DOHH2 (cell line): ENCODE measurements at regions not wholly inside any gene's neighbourhood (a gene's known extent, or its start where the extent isn't known, plus 50 kb on each side); places are given as distances from the start of the nearest gene placed in this dataset.

Experiments used
- H3F3A ChIP-seq: fragments of 200-600 bp; sonication (generic), shearing (Covaris generic); 2 replicates; pipeline ENCODE4 v1.6.0; 2016; ENCODE audit warnings: antibody characterized with exemption, mild to moderate bottlenecking; ENCODE audit not compliant: control insufficient read depth, insufficient read depth
- H3K27ac ChIP-seq: fragments of 200-600 bp; sonication (generic); 2 replicates; pipeline ENCODE4 v1.5.1; 2014; ENCODE audit warnings: low read depth, mild to moderate bottlenecking, low read length, moderate library complexity
- H3K27me3 ChIP-seq: fragments of 200-600 bp; sonication (generic); 2 replicates; pipeline ENCODE4 v1.6.1; 2014; ENCODE audit warnings: mild to moderate bottlenecking, low read length, mixed read lengths; ENCODE audit not compliant: control insufficient read depth
- H3K36me3 ChIP-seq: fragments of 200-600 bp; sonication (generic); 2 replicates; pipeline ENCODE4 v1.6.1; 2014; ENCODE audit warnings: mild to moderate bottlenecking, low read length, moderate library complexity, mixed read lengths; ENCODE audit not compliant: control insufficient read depth
- H3K4me1 ChIP-seq: fragments of 200-600 bp; sonication (generic); 2 replicates; pipeline ENCODE4 v1.6.1; 2014; ENCODE audit warnings: mild to moderate bottlenecking, low read length, mixed read lengths; ENCODE audit not compliant: control insufficient read depth
- H3K4me2 ChIP-seq: fragments of 200-600 bp; sonication (generic); 2 replicates; pipeline ENCODE4 v1.6.0; 2014; ENCODE audit warnings: mild to moderate bottlenecking, low read length, moderate library complexity
- H3K4me3 ChIP-seq: fragments of 200-600 bp; sonication (generic); 2 replicates; pipeline ENCODE4 v1.5.1; 2014; ENCODE audit warnings: mild to moderate bottlenecking, low read length, mixed read lengths
- H3K79me2 ChIP-seq: fragments of 200-600 bp; sonication (generic); 2 replicates; pipeline ENCODE4 v1.6.1; 2014; ENCODE audit warnings: mild to moderate bottlenecking, low read length, mixed read lengths; ENCODE audit not compliant: control insufficient read depth
- H3K9me2 ChIP-seq: fragments of 200-600 bp; sonication (generic); replicated peaks from 2 replicates; pipeline ENCODE4 v1.6.1; 2014; ENCODE audit warnings: mild to moderate bottlenecking, low read length, mixed read lengths; ENCODE audit not compliant: control insufficient read depth
- H3K9me3 ChIP-seq: fragments of 200-600 bp; sonication (generic); 2 replicates; pipeline ENCODE4 v1.6.1; 2014; ENCODE audit warnings: antibody characterized with exemption, low read length, mixed read lengths; ENCODE audit not compliant: control insufficient read depth, insufficient read depth
- H4K20me1 ChIP-seq: fragments of 200-600 bp; sonication (generic); 2 replicates; pipeline ENCODE4 v1.6.0; 2014; ENCODE audit warnings: low read depth, mild to moderate bottlenecking, antibody characterized with exemption, low read length, moderate library complexity; ENCODE audit not compliant: control insufficient read depth, insufficient read depth
- CTCF ChIP-seq: fragments of 200-600 bp; sonication (generic); IDR thresholded peaks from one replicate; pipeline ENCODE4 v1.5.1; 2014; ENCODE audit warnings: antibody characterized with exemption, mild to moderate bottlenecking, low read depth, low read length; ENCODE audit not compliant: poor library complexity, severe bottlenecking
- EZH2phosphoT487 ChIP-seq: fragments of 200-600 bp; sonication (generic); IDR thresholded peaks from 2 replicates; pipeline ENCODE4 v1.6.1; 2017; ENCODE audit warnings: borderline replicate concordance, mild to moderate bottlenecking, antibody characterized with exemption, low read length, moderate library complexity, mixed read lengths

GRCh38 chr1:208387908-208388811, 144.0 kb upstream of the PLXNA2 start:
- H3K27me3 ChIP-seq, result no peaks in the 10 kb centered on the region
- H3K79me2 ChIP-seq, result no peaks in the 10 kb centered on the region
- no peaks in the 10 kb centered on the region for H3K4me1 ChIP-seq
- no peaks in the 10 kb centered on the region for H4K20me1 ChIP-seq
- H3K9me2 ChIP-seq, result no peaks in the 10 kb centered on the region
- no peaks in the 10 kb centered on the region for H3F3A ChIP-seq
- H3K9me3 ChIP-seq, result no peaks in the 10 kb centered on the region
- H3K36me3 ChIP-seq, result no peaks in the 10 kb centered on the region
- TF ChIP-seq EZH2phosphoT487 (no peak), CTCF (no peak)
- H3K4me2 ChIP-seq, result no peak overlapping the region
- no peak overlapping the region for H3K27ac ChIP-seq
- no peak overlapping the region for H3K4me3 ChIP-seq

- no peaks in the 10 kb centered on the region for H3K27me3 ChIP-seq
- no peaks in the 10 kb centered on the region for H3K9me3 ChIP-seq
- no peak overlapping the region for H3K4me2 ChIP-seq
- TF ChIP-seq EZH2phosphoT487, result no peak
- no peak for TF ChIP-seq CTCF
- H3K4me3 ChIP-seq, result no peak overlapping the region
- no peaks in the 10 kb centered on the region for H3K4me1 ChIP-seq
- no peaks in the 10 kb centered on the region for H3K9me2 ChIP-seq
- H3K27ac ChIP-seq, result no peak overlapping the region
- H3K36me3 ChIP-seq, result no peaks in the 10 kb centered on the region
- no peaks in the 10 kb centered on the region for H3F3A ChIP-seq
- no peaks in the 10 kb centered on the region for H3K79me2 ChIP-seq
- no peaks in the 10 kb centered on the region for H4K20me1 ChIP-seq
Observed at GRCh38 chr1:208393416-208393815, 149.2 kb upstream of the PLXNA2 start.

GRCh38 chr1:208393826-208394225, 149.6 kb upstream of the PLXNA2 start:
- H3F3A ChIP-seq, result no peaks in the 10 kb centered on the region
- no peak for TF ChIP-seq CTCF
- TF ChIP-seq EZH2phosphoT487, result no peak
- no peaks in the 10 kb centered on the region for H3K27me3 ChIP-seq
- no peaks in the 10 kb centered on the region for H3K79me2 ChIP-seq
- H4K20me1 ChIP-seq, result no peaks in the 10 kb centered on the region
- no peak overlapping the region for H3K4me2 ChIP-seq
- no peak overlapping the region for H3K27ac ChIP-seq
- H3K9me3 ChIP-seq, result no peaks in the 10 kb centered on the region
- H3K36me3 ChIP-seq, result no peaks in the 10 kb centered on the region
- no peak overlapping the region for H3K4me3 ChIP-seq
- no peaks in the 10 kb centered on the region for H3K9me2 ChIP-seq
- no peaks in the 10 kb centered on the region for H3K4me1 ChIP-seq
